OCI-LY7 (cell line): ENCODE measurements at regions not wholly inside any gene's neighbourhood (a gene's known extent, or its start where the extent isn't known, plus 50 kb on each side); places are given as distances from the start of the nearest gene placed in this dataset.

ENCODE experiments used
- BruUV-seq: library from RNA; stranded (reverse); fragments of 400-500 nt; replicated peaks from 2 replicates; lab custom pipeline; 2021; lab: Mats Ljungman, UMichigan
- CTCF ChIA-PET: fragments of 300-600 bp; sonication (Branson Sonifier 250); formaldehyde crosslinking; loops from one replicate; lab custom pipeline; 2022; ENCODE audit warnings: antibody characterized with exemption; ENCODE audit not compliant: unreplicated experiment; lab: Charles Lee
- POLR2A ChIA-PET: fragments of 300-600 bp; sonication (Branson Sonifier 250); formaldehyde crosslinking; loops from one replicate; lab custom pipeline; 2022; ENCODE audit warnings: antibody characterized with exemption; lab: Charles Lee
- DNase-seq: peaks from one replicate; pipeline ENCODE4 v3.0.0-alpha.2; 2015; ENCODE audit warnings: low spot score
- H2AFZ ChIP-seq: fragments of 200-600 bp; sonication (generic), shearing (Covaris generic); 2 replicates; pipeline ENCODE4 v1.6.1; 2014; ENCODE audit warnings: mild to moderate bottlenecking, antibody characterized with exemption, low read length, moderate library complexity
- H3K27ac ChIP-seq: fragments of 200-600 bp; sonication (generic); 2 replicates; pipeline ENCODE4 v1.5.1; 2014; ENCODE audit warnings: mixed run types, low read depth, mild to moderate bottlenecking, moderate library complexity, low read length, inconsistent platforms; ENCODE audit not compliant: poor library complexity, severe bottlenecking
- H3K36me3 ChIP-seq: fragments of 200-600 bp; sonication (generic); 2 replicates; pipeline ENCODE4 v1.6.1; 2014; ENCODE audit warnings: mild to moderate bottlenecking, antibody characterized with exemption, low read length, moderate library complexity, mixed read lengths; ENCODE audit not compliant: insufficient read depth
- H3K4me1 ChIP-seq: fragments of 200-600 bp; sonication (generic); 2 replicates; pipeline ENCODE4 v1.5.1; 2014; ENCODE audit warnings: mild to moderate bottlenecking, low read length; ENCODE audit not compliant: insufficient read depth, poor library complexity, severe bottlenecking
- H3K4me2 ChIP-seq: fragments of 200-600 bp; sonication (generic); 2 replicates; pipeline ENCODE4 v1.6.1; 2014; ENCODE audit warnings: mild to moderate bottlenecking, low read length
- H3K4me3 ChIP-seq: fragments of 200-600 bp; sonication (generic); 2 replicates; pipeline ENCODE4 v1.5.1; 2014; ENCODE audit warnings: mild to moderate bottlenecking, low read depth, low read length; ENCODE audit not compliant: poor library complexity, severe bottlenecking
- H3K79me2 ChIP-seq: fragments of 200-600 bp; sonication (generic); 2 replicates; pipeline ENCODE4 v1.6.1; 2016; ENCODE audit warnings: low read depth, mild to moderate bottlenecking, low read length, moderate library complexity, mixed read lengths; ENCODE audit not compliant: insufficient read depth
- H3K9me2 ChIP-seq: fragments of 200-600 bp; sonication (generic); 2 replicates; pipeline ENCODE4 v1.6.1; 2016; ENCODE audit warnings: mild to moderate bottlenecking, low read length, mixed read lengths; ENCODE audit not compliant: insufficient read depth
- H3K9me3 ChIP-seq: fragments of 200-600 bp; sonication (generic); 2 replicates; pipeline ENCODE4 v1.6.1; 2014; ENCODE audit warnings: mild to moderate bottlenecking, mixed run types, low read length, mixed read lengths
- H4K20me1 ChIP-seq: fragments of 200-600 bp; sonication (generic); 2 replicates; pipeline ENCODE4 v1.6.1; 2014; ENCODE audit warnings: mild to moderate bottlenecking, antibody characterized with exemption, low read length, moderate library complexity, mixed read lengths; ENCODE audit not compliant: insufficient read depth
- CTCF ChIP-seq: fragments of 200-600 bp; sonication (generic); conservative IDR thresholded peaks from 2 replicates; pipeline ENCODE4 v1.5.1; 2014; ENCODE audit warnings: mild to moderate bottlenecking, antibody characterized with exemption, low read length, moderate library complexity, mixed read lengths
- EZH2phosphoT487 ChIP-seq: fragments of 200-600 bp; sonication (generic); IDR thresholded peaks from 2 replicates; pipeline ENCODE4 v1.6.1; 2018; ENCODE audit warnings: low read depth, borderline replicate concordance, mild to moderate bottlenecking, mixed run types, antibody characterized with exemption, low read length, moderate library complexity, mixed read lengths
- intact Hi-C: fragments of 100-400 bp; cut with micrococcal nuclease; formaldehyde crosslinking; loops from one replicate; pipeline ENCODE4 v1.10.0; 2022; ENCODE audit not compliant: unreplicated experiment

DNA sequence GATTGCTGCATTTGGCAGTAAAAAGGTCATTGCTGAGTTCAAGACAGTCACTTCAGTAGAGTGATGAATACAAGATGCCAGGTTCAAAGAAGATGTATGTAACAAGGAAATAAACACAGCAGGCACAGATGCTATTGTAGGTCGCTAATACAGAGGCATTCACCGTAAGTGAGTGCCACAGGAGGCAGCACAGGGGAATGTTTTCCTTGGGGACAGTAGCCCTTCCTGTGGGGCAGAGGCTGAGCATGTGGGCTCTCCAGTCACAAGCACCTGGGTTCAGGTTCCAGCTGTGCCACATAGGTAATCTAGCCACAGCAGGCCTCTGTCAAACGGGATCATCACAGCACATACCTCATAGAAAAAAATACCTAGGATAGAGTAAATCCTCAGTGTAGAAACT lies 86.3 kb downstream of the RSL24D1 start:
- ChIA-PET POLR2A (no interaction called here), CTCF (no interaction called here)
- BruUV-seq, result no TSS peak
- TF ChIP-seq CTCF, result no peak
- no peak for TF ChIP-seq EZH2phosphoT487
- no peak overlapping the region for H3K4me3 ChIP-seq
- H3K27ac ChIP-seq, result no peak overlapping the region
- no peaks in the 10 kb centered on the region for H3K4me1 ChIP-seq
- H3K36me3 ChIP-seq, result no peaks in the 10 kb centered on the region
- no peak for DNase-seq
- H3K79me2 ChIP-seq, result no peaks in the 10 kb centered on the region
- H4K20me1 ChIP-seq, result no peaks in the 10 kb centered on the region
- no peak overlapping the region for H3K4me2 ChIP-seq
- no peaks in the 10 kb centered on the region for H3K9me2 ChIP-seq
- H2AFZ ChIP-seq, result no peak overlapping the region; the same call in 1 of the 2 replicates
- intact Hi-C loops, result no loop called here
- H3K9me3 ChIP-seq, result no peaks in the 10 kb centered on the region

DNA sequence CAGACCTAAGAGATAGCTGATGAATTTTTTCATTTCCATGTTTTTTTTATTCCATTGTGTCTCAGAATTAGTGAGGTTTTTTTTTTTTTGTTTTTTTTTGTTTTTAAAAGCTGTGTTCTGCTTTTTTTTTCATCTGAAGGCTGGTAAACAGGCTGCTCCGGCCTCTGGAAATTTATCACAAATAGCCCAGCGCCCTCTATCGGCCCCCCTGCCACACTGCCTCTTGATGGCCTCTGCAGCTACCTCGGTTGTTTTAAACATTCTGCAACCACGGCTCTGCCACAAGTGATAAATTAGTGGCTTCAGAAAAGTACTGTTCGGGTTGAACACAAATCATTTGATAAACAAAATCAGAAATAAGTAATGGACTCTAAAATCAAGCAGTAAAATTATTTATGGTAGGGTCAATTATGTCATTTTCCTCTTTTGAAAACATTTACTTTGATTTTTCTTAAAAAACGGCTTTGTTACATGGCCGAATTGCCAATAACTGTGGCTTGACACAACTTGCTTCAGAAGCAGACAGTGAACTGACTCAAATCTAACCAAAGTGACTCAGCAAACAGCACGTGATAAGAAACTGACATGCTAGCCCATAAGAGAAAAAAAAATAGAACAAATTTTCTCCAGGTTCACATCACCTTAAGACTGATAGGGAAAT lies 87.8 kb downstream of the RSL24D1 start:
- Histone ChIP-seq H3K9me3 (no peaks in the 10 kb centered on the region), H3K4me2 (no peak overlapping the region), H3K4me3 (no peak overlapping the region), H4K20me1 (no peaks in the 10 kb centered on the region), H3K4me1 (no peaks in the 10 kb centered on the region), H3K9me2 (no peaks in the 10 kb centered on the region), H3K27ac (no peak overlapping the region), H2AFZ (no peak overlapping the region), H3K36me3 (no peaks in the 10 kb centered on the region), H3K79me2 (no peaks in the 10 kb centered on the region)
- no TSS peak for BruUV-seq
- TF ChIP-seq EZH2phosphoT487 (no peak), CTCF (peak; percentile 94)
- CTCF ChIA-PET, result interaction anchor here (0.6 kb wide), 1 partner anchor 1162 kb away, joined by 3 read pairs; no protein-coding TSS in a partner anchor
- POLR2A ChIA-PET, result no interaction called here
- intact Hi-C loops, result loop anchor here (5.0 kb wide), 2 partner anchors 183 to 1027 kb away; no protein-coding TSS in a partner anchor
- peak; percentile 58 for DNase-seq

GRCh38 chr15:55108448-55108847 lies 88.3 kb downstream of the RSL24D1 start:
- H3K27ac ChIP-seq, result no peak overlapping the region
- POLR2A ChIA-PET, result no interaction called here
- H3K4me3 ChIP-seq, result no peak overlapping the region
- no peak for TF ChIP-seq CTCF
- TF ChIP-seq EZH2phosphoT487, result no peak
- H3K79me2 ChIP-seq, result no peaks in the 10 kb centered on the region
- H3K9me2 ChIP-seq, result no peaks in the 10 kb centered on the region
- CTCF ChIA-PET, result interaction anchor here (1.1 kb wide), 1 partner anchor 326 kb away, joined by 3 read pairs; no protein-coding TSS in a partner anchor
- no peaks in the 10 kb centered on the region for H4K20me1 ChIP-seq
- intact Hi-C loops, result loop anchor here (5.0 kb wide), 2 partner anchors 184 to 1026 kb away; no protein-coding TSS in a partner anchor
- no peak for DNase-seq
- H3K4me1 ChIP-seq, result no peaks in the 10 kb centered on the region
- no TSS peak for BruUV-seq
- no peak overlapping the region for H3K4me2 ChIP-seq
- no peak overlapping the region for H2AFZ ChIP-seq
- no peaks in the 10 kb centered on the region for H3K9me3 ChIP-seq
- no peaks in the 10 kb centered on the region for H3K36me3 ChIP-seq
